ENCODE measurements at regions not wholly inside any gene's neighbourhood (a gene's known extent, or its start where the extent isn't known, plus 50 kb on each side); places are given as distances from the start of the nearest gene placed in this dataset.

- TF ChIP-seq TAF1 (IDR thresholded peaks at IDR 0.05; ENCODE audit: low read depth) (no peak), EGR1 (IDR thresholded peaks at IDR 0.05) (no peak), RAD21 (IDR thresholded peaks at IDR 0.05; ENCODE audit: low read depth) (no peak), TEAD4 (IDR thresholded peaks at IDR 0.05) (no peak), TCF12 (IDR thresholded peaks at IDR 0.05; ENCODE audit: low read depth) (no peak), REST (IDR thresholded peaks at IDR 0.05; ENCODE audit: low read depth) (no peak), CREB1 (IDR thresholded peaks at IDR 0.05; ENCODE audit: low read depth) (no peak)
Observed at GRCh38 chr1:184889166-184889565, 85.1 kb downstream of the NIBAN1 start.

- no peak for TF ChIP-seq TCF12 (IDR thresholded peaks at IDR 0.05; ENCODE audit: low read depth)
- TF ChIP-seq CEBPB (IDR thresholded peaks at IDR 0.05): no peak
- TF ChIP-seq MAX (IDR thresholded peaks at IDR 0.05): no peak
- no peak for TF ChIP-seq TAF1 (IDR thresholded peaks at IDR 0.05; ENCODE audit: low read depth)
- no peak for TF ChIP-seq USF1 (IDR thresholded peaks at IDR 0.05)
- no peak for TF ChIP-seq RAD21 (IDR thresholded peaks at IDR 0.05; ENCODE audit: low read depth)
- TF ChIP-seq ZBTB7A (IDR thresholded peaks at IDR 0.05; ENCODE audit: low read depth): no peak
- no peak for TF ChIP-seq REST (IDR thresholded peaks at IDR 0.05; ENCODE audit: low read depth)
- no peak for TF ChIP-seq NFIC (IDR thresholded peaks at IDR 0.05)
- no peak for TF ChIP-seq FOXM1 (IDR thresholded peaks at IDR 0.05; ENCODE audit: borderline replicate concordance, low read depth)
Observed at GRCh38 chr1:184888505-184888904, 85.8 kb downstream of the NIBAN1 start.

- TF ChIP-seq RAD21 (IDR thresholded peaks at IDR 0.05; ENCODE audit: low read depth) (no peak), ZBTB7A (IDR thresholded peaks at IDR 0.05; ENCODE audit: low read depth) (no peak), YY1 (IDR thresholded peaks at IDR 0.05; ENCODE audit: low read depth) (no peak), MAX (IDR thresholded peaks at IDR 0.05) (no peak)
Observed at GRCh38 chr1:184882957-184883815, 91.1 kb downstream of the NIBAN1 start.

- TF ChIP-seq YY1 (IDR thresholded peaks at IDR 0.05; ENCODE audit: low read depth): no peak
- no peak for TF ChIP-seq FOXM1 (IDR thresholded peaks at IDR 0.05; ENCODE audit: borderline replicate concordance, low read depth)
- TF ChIP-seq TCF12 (IDR thresholded peaks at IDR 0.05; ENCODE audit: low read depth): no peak
- TF ChIP-seq EGR1 (IDR thresholded peaks at IDR 0.05): no peak
- TF ChIP-seq USF1 (IDR thresholded peaks at IDR 0.05): no peak
- no peak for TF ChIP-seq EP300 (IDR thresholded peaks at IDR 0.05; ENCODE audit: borderline replicate concordance)
- no peak for TF ChIP-seq MAX (IDR thresholded peaks at IDR 0.05)
- TF ChIP-seq CREB1 (IDR thresholded peaks at IDR 0.05; ENCODE audit: low read depth): no peak
- no peak for TF ChIP-seq TAF1 (IDR thresholded peaks at IDR 0.05; ENCODE audit: low read depth)
- TF ChIP-seq CEBPB (IDR thresholded peaks at IDR 0.05): no peak
- no peak for TF ChIP-seq ZBTB7A (IDR thresholded peaks at IDR 0.05; ENCODE audit: low read depth)
- TF ChIP-seq TEAD4 (IDR thresholded peaks at IDR 0.05): no peak
- no peak for TF ChIP-seq REST (IDR thresholded peaks at IDR 0.05; ENCODE audit: low read depth)
- TF ChIP-seq RAD21 (IDR thresholded peaks at IDR 0.05; ENCODE audit: low read depth): no peak
Observed at GRCh38 chr1:184881941-184882913, 92.1 kb downstream of the NIBAN1 start.
